Endodermal cell (in vitro differentiated cells): ENCODE measurements at regions not wholly inside any gene's neighbourhood (a gene's known extent, or its start where the extent isn't known, plus 50 kb on each side); places are given as distances from the start of the nearest gene placed in this dataset.

ENCODE experiments used
- DNase-seq: peaks from one replicate; pipeline ENCODE4 v3.0.0-alpha.2; 2017
- H3K27ac ChIP-seq: 2 replicates; pipeline ENCODE4 v1.5.1; 2013; ENCODE audit warnings: mild to moderate bottlenecking, low read depth, low read length, moderate library complexity
- H3K27me3 ChIP-seq: 2 replicates; pipeline ENCODE4 v1.6.1; 2013; ENCODE audit warnings: mild to moderate bottlenecking, low read length, moderate library complexity; ENCODE audit not compliant: insufficient read depth, control insufficient read depth, poor library complexity, severe bottlenecking
- H3K36me3 ChIP-seq: 2 replicates; pipeline ENCODE4 v1.7.0; 2013; ENCODE audit warnings: mild to moderate bottlenecking, low read length, moderate library complexity; ENCODE audit not compliant: control insufficient read depth, insufficient read depth
- H3K4me1 ChIP-seq: one replicate; pipeline ENCODE4 v1.7.0; 2013; ENCODE audit warnings: low read length; ENCODE audit not compliant: control insufficient read depth, insufficient read depth
- H3K4me3 ChIP-seq: 2 replicates; pipeline ENCODE4 v1.5.1; 2013; ENCODE audit warnings: mild to moderate bottlenecking, low read length, moderate library complexity
- H3K9ac ChIP-seq: 2 replicates; pipeline ENCODE4 v1.6.1; 2013; ENCODE audit warnings: mild to moderate bottlenecking, low read length, moderate library complexity; ENCODE audit not compliant: poor library complexity, severe bottlenecking; ENCODE audit errors: extremely low read depth
- H3K9me3 ChIP-seq: 2 replicates; pipeline ENCODE4 v1.6.1; 2013; ENCODE audit warnings: mild to moderate bottlenecking, low read length, moderate library complexity; ENCODE audit not compliant: control insufficient read depth
- H3K27ac Mint-ChIP-seq: 2 replicates; pipeline ENCODE4 v1.8.0; 2020; ENCODE audit warnings: mixed read lengths
- H3K27me3 Mint-ChIP-seq: 2 replicates; pipeline ENCODE4 v1.8.0; 2021; ENCODE audit warnings: mild to moderate bottlenecking, mixed read lengths; ENCODE audit not compliant: insufficient read depth
- H3K36me3 Mint-ChIP-seq: 2 replicates; pipeline ENCODE4 v1.8.0; 2020; ENCODE audit warnings: low read depth, mixed read lengths
- H3K4me1 Mint-ChIP-seq: 2 replicates; pipeline ENCODE4 v1.8.0; 2020; ENCODE audit warnings: mixed read lengths
- H3K4me3 Mint-ChIP-seq: 2 replicates; pipeline ENCODE4 v1.8.0; 2020; ENCODE audit warnings: mild to moderate bottlenecking, moderate library complexity, mixed read lengths
- H3K9me3 Mint-ChIP-seq: 2 replicates; pipeline ENCODE4 v1.8.0; 2020; ENCODE audit warnings: mild to moderate bottlenecking, mixed read lengths
- WGBS, 2 experiments: methylation state at CpG; one replicate each; pipeline versions ENCODE4 v1.1.5 to v1.1.7; 2013; ENCODE audit warnings: missing lambda C conversion rate in 2 of 2, mixed read lengths in 1 of 2; ENCODE audit not compliant: insufficient coverage in 1 of 2, insufficient read length in 1 of 2; 5-methylcytosine and 5-hydroxymethylcytosine counted together
- TF ChIP-seq, protein P1 (sequence below): fragments of 200-600 bp; sonication (generic); conservative IDR thresholded peaks from 2 replicates; pipeline ENCODE4 v1.5.0; 2021; ENCODE audit warnings: antibody characterized with exemption, mild to moderate bottlenecking

DNA sequence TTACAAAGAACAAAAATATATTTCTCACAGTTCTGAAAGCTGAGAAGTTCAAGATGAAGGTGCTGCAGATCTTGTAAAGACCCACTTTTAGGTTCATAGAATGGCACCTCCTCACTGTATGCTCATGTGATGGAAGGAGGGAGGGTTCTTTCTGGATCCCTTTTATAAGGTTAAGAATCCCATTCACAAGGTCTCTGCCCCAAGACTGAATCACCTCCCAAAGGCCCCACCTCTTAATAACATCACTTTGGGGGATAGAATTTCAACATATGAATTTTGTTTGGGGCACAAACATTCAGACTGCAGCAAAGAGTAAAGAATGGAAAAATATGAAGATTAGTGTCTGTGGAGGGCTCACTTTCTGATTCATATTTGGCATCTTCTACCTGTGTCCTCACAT is 77.1 kb upstream of the PRR16 start:
- TF ChIP-seq, protein P1, sequence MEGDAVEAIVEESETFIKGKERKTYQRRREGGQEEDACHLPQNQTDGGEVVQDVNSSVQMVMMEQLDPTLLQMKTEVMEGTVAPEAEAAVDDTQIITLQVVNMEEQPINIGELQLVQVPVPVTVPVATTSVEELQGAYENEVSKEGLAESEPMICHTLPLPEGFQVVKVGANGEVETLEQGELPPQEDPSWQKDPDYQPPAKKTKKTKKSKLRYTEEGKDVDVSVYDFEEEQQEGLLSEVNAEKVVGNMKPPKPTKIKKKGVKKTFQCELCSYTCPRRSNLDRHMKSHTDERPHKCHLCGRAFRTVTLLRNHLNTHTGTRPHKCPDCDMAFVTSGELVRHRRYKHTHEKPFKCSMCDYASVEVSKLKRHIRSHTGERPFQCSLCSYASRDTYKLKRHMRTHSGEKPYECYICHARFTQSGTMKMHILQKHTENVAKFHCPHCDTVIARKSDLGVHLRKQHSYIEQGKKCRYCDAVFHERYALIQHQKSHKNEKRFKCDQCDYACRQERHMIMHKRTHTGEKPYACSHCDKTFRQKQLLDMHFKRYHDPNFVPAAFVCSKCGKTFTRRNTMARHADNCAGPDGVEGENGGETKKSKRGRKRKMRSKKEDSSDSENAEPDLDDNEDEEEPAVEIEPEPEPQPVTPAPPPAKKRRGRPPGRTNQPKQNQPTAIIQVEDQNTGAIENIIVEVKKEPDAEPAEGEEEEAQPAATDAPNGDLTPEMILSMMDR = no peak
- no peak overlapping the region for H3K27ac Mint-ChIP-seq
- Histone ChIP-seq H3K4me1 (no peaks in the 10 kb centered on the region), H3K36me3 (no peaks in the 10 kb centered on the region), H3K27me3 (no peaks in the 10 kb centered on the region), H3K4me3 (no peak overlapping the region), H3K27ac (no peak overlapping the region), H3K9ac (no peak overlapping the region), H3K9me3 (no peaks in the 10 kb centered on the region)
- no peaks in the 10 kb centered on the region for H3K4me1 Mint-ChIP-seq
- no peak overlapping the region for H3K4me3 Mint-ChIP-seq
- H3K9me3 Mint-ChIP-seq = no peaks in the 10 kb centered on the region
- H3K36me3 Mint-ChIP-seq = no peaks in the 10 kb centered on the region
- DNase-seq = no peak
- no peaks in the 10 kb centered on the region for H3K27me3 Mint-ChIP-seq

DNA sequence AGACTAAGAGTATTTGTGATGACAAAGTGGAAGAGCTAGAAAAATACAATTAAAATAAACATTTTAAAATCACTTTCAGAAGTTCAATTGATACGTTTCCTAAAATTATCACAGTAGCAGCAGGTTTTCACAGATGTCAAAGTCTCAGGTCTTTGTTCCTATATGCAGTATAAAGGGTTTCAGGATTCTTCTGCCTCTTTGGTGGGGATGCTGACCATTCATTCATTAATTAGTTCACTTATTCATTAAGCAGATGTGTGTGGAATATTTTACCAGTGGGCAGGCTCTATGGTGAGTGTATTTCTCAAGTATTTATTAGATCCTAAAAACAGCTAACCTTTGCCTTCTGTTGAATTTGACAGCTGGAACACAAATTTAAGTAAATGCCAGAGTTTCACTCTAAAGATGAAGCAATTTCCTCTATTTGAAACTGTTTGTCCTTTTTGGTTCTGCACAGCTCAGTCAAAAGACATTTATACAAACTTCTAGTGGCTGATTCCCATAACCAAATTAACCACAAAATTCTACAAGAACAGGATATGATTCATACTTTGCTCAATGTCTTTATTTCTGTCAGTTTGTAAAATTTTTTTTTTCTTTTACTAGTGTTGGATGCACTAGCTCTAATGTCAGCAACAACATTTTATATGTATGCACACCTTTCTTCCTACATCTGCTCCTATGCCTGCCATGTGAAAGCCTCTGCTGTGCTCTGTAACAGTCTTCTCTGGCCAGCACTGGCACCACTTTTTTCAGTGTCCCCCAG is 75.9 kb upstream of the PRR16 start:
- Mint-ChIP-seq H3K4me3 (no peak overlapping the region), H3K27me3 (no peaks in the 10 kb centered on the region), H3K27ac (no peak overlapping the region), H3K4me1 (no peaks in the 10 kb centered on the region), H3K36me3 (no peaks in the 10 kb centered on the region), H3K9me3 (no peaks in the 10 kb centered on the region)
- no peak overlapping the region for H3K27ac ChIP-seq
- H3K4me1 ChIP-seq = no peaks in the 10 kb centered on the region
- H3K36me3 ChIP-seq = no peaks in the 10 kb centered on the region
- 82 to 88% methylated on average over 1 of the region's 1 CpG for WGBS, 2 experiments
- no peak for DNase-seq
- H3K9ac ChIP-seq = no peak overlapping the region
- no peaks in the 10 kb centered on the region for H3K27me3 ChIP-seq
- no peaks in the 10 kb centered on the region for H3K9me3 ChIP-seq
- TF ChIP-seq, protein P1 = no peak
- no peak overlapping the region for H3K4me3 ChIP-seq

DNA sequence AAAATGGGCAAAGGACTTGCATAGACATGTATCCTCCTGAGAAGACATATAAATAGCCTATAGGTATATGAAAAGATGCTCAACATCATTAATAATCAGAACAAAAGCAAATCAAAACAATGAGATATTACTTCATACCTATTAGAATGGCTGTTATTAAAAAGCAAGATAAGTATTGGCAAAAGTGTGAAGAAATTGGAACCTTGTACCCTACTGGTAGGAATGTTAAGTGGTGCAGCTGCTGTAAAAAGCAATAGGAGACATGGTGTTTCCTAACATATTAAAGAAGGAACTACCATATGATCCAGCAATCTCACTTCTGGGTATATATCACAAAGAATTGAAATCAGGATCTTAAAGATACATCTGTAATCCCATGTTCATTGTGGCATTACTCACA is 69.8 kb upstream of the PRR16 start:
- Mint-ChIP-seq H3K9me3 (peaks cover 9% of the 10 kb centered on the region), H3K4me1 (no peaks in the 10 kb centered on the region), H3K36me3 (no peaks in the 10 kb centered on the region), H3K4me3 (no peak overlapping the region), H3K27ac (no peak overlapping the region), H3K27me3 (no peaks in the 10 kb centered on the region)
- no peak overlapping the region for H3K27ac ChIP-seq
- no peak for DNase-seq
- no peaks in the 10 kb centered on the region for H3K27me3 ChIP-seq
- H3K9ac ChIP-seq = no peak overlapping the region
- H3K4me3 ChIP-seq = no peak overlapping the region
- no peaks in the 10 kb centered on the region for H3K4me1 ChIP-seq
- no peaks in the 10 kb centered on the region for H3K36me3 ChIP-seq
- TF ChIP-seq, protein P1 = peak; percentile 63
- peaks cover 7% of the 10 kb centered on the region for H3K9me3 ChIP-seq
